ENCODE measurements at regions not wholly inside any gene's neighbourhood (a gene's known extent, or its start where the extent isn't known, plus 50 kb on each side); places are given as distances from the start of the nearest gene placed in this dataset.

DNA sequence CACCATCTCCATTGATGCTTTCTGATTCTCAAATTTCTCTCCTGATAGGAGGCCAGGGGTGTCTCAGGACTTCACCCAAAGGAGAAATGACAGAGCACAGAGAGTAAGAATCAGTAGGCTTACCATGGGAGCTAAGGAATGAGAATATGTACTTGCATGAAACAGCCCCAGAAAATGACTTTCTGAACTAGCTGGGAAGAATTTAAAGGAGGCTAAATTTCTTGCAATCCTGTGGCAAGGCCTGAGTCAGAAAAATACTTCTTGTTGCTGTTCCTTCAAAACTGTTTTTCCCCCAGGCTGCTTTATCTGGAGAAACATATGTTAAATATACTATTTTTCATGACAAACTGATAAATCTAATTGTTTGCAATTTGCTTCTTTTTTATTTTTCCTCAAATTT, 53.4 kb upstream of the FBXL7 start:
- TF ChIP-seq, protein P1, sequence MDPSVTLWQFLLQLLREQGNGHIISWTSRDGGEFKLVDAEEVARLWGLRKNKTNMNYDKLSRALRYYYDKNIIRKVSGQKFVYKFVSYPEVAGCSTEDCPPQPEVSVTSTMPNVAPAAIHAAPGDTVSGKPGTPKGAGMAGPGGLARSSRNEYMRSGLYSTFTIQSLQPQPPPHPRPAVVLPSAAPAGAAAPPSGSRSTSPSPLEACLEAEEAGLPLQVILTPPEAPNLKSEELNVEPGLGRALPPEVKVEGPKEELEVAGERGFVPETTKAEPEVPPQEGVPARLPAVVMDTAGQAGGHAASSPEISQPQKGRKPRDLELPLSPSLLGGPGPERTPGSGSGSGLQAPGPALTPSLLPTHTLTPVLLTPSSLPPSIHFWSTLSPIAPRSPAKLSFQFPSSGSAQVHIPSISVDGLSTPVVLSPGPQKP (IDR thresholded peaks at IDR 0.05; ENCODE audit: borderline replicate concordance, low read depth, low read length): no peak
- no peak for TF ChIP-seq NFE2L2 (IDR thresholded peaks at IDR 0.05; ENCODE audit: low read depth, low read length)
- no peak for TF ChIP-seq SMC3 (IDR thresholded peaks at IDR 0.05; ENCODE audit: low read depth, low read length)
- no peak for TF ChIP-seq MXI1 (IDR thresholded peaks at IDR 0.05; ENCODE audit: borderline replicate concordance, low read depth, low read length)
- no peak for TF ChIP-seq RCOR1 (IDR thresholded peaks at IDR 0.05; ENCODE audit: insufficient replicate concordance, low read length)
- no peak for TF ChIP-seq FOS (IDR thresholded peaks at IDR 0.05; ENCODE audit: low read depth, low read length)
- no peak for TF ChIP-seq BHLHE40 (IDR thresholded peaks at IDR 0.05; ENCODE audit: low read depth, low read length)
- TF ChIP-seq CEBPB (IDR thresholded peaks at IDR 0.05; ENCODE audit: low read depth, low read length): no peak
- TF ChIP-seq RAD21 (IDR thresholded peaks at IDR 0.05; ENCODE audit: low read length): no peak
- TF ChIP-seq, protein P2, sequence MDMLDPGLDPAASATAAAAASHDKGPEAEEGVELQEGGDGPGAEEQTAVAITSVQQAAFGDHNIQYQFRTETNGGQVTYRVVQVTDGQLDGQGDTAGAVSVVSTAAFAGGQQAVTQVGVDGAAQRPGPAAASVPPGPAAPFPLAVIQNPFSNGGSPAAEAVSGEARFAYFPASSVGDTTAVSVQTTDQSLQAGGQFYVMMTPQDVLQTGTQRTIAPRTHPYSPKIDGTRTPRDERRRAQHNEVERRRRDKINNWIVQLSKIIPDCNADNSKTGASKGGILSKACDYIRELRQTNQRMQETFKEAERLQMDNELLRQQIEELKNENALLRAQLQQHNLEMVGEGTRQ (IDR thresholded peaks at IDR 0.05; ENCODE audit: low read depth, low read length): no peak
- TF ChIP-seq RFX5 (IDR thresholded peaks at IDR 0.05; ENCODE audit: low read depth, low read length): no peak
- TF ChIP-seq POLR2A (IDR thresholded peaks at IDR 0.05; ENCODE audit: low read depth, low read length): no peak
- TF ChIP-seq, protein P3, sequence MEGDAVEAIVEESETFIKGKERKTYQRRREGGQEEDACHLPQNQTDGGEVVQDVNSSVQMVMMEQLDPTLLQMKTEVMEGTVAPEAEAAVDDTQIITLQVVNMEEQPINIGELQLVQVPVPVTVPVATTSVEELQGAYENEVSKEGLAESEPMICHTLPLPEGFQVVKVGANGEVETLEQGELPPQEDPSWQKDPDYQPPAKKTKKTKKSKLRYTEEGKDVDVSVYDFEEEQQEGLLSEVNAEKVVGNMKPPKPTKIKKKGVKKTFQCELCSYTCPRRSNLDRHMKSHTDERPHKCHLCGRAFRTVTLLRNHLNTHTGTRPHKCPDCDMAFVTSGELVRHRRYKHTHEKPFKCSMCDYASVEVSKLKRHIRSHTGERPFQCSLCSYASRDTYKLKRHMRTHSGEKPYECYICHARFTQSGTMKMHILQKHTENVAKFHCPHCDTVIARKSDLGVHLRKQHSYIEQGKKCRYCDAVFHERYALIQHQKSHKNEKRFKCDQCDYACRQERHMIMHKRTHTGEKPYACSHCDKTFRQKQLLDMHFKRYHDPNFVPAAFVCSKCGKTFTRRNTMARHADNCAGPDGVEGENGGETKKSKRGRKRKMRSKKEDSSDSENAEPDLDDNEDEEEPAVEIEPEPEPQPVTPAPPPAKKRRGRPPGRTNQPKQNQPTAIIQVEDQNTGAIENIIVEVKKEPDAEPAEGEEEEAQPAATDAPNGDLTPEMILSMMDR (conservative IDR thresholded peaks at IDR 0.05; ENCODE audit: low read depth, low read length): no peak
- no peak for TF ChIP-seq MAFK (IDR thresholded peaks at IDR 0.05; ENCODE audit: low read depth, low read length)
- no peak for TF ChIP-seq CHD1 (IDR thresholded peaks at IDR 0.05; ENCODE audit: low read depth, low read length)
- Histone ChIP-seq H3K9me3 (ENCODE audit: control insufficient read depth, insufficient read depth, low read length) (no peaks in the 10 kb centered on the region), H3K36me3 (ENCODE audit: control insufficient read depth, insufficient read depth, low read length) (no peaks in the 10 kb centered on the region), H4K5ac (ENCODE audit: low read depth, low read length) (no peak overlapping the region), H3K23ac (ENCODE audit: low read depth, low read length) (no peak overlapping the region), H3K18ac (ENCODE audit: low read depth, low read length) (no peak overlapping the region), H4K8ac (ENCODE audit: low read depth in 2 of 2, low read length in 2 of 2) (no peak overlapping the region), H2AK5ac (ENCODE audit: low read depth, low read length) (no peak overlapping the region), H3K27me3 (ENCODE audit: control insufficient read depth, insufficient read depth, low read length) (peaks cover 6% of the 10 kb centered on the region), H3K4ac (ENCODE audit: low read depth, low read length) (no peak overlapping the region), H4K20me1 (ENCODE audit: insufficient read depth, low read length) (no peaks in the 10 kb centered on the region), H3K4me2 (ENCODE audit: low read depth, low read length) (no peak overlapping the region), H3K9ac (ENCODE audit: low read depth, low read length) (no peak overlapping the region), H3K27ac (ENCODE audit: insufficient read depth, low read length) (no peak overlapping the region), H2BK15ac (ENCODE audit: low read depth, low read length) (no peak overlapping the region), H2AK9ac (replicated peaks; ENCODE audit: low read depth, low read length, poor library complexity) (no peak overlapping the region), H3K4me1 (ENCODE audit: control insufficient read depth, insufficient read depth, low read length) (no peaks in the 10 kb centered on the region), H3K56ac (ENCODE audit: extremely low read depth, insufficient read depth, low read length) (no peak overlapping the region), H2AFZ (replicated peaks; ENCODE audit: low read length, poor library complexity) (no peak overlapping the region), H2BK5ac (ENCODE audit: low read depth, low read length, poor library complexity, severe bottlenecking) (no peak overlapping the region), H3K79me1 (ENCODE audit: low read depth in 1 of 2, low read length in 2 of 2) (no peaks in the 10 kb centered on the region), H3K9me1 (ENCODE audit: insufficient read depth, low read length) (no peaks in the 10 kb centered on the region), H2BK120ac (ENCODE audit: low read depth, low read length) (no peak overlapping the region), H2BK20ac (ENCODE audit: low read depth, low read length) (no peak overlapping the region), H3K14ac (replicated peaks; ENCODE audit: low read depth, low read length) (no peak overlapping the region), H4K91ac (ENCODE audit: insufficient read depth, low read depth, low read length) (no peak overlapping the region), H3K4me3 (ENCODE audit: insufficient read depth, low read depth, low read length) (no peak overlapping the region)
- ATAC-seq (ENCODE audit: low read depth) (peak; percentile 62; the same call in 1 of the 2 replicates), DNase-seq (peak; percentile 33)
- CTCF ChIA-PET: no interaction called here
- dilution Hi-C loops (cut with HindIII; ENCODE audit: low sequenced_read_pairs, unreplicated experiment): no loop called here
- intact Hi-C loops (cut with micrococcal nuclease): no loop called here
- POLR2A ChIA-PET (ENCODE audit: unreplicated experiment): no interaction called here
- in situ Hi-C loops (cut with MboI; ENCODE audit: low sequenced_read_pairs): no loop called here
- no TSS peak for BruUV-seq (replicated peaks)

Data from IMR-90 (cell line).